HPDE6-E6E7 (cell line): ENCODE measurements at regions not wholly inside any gene's neighbourhood (a gene's known extent, or its start where the extent isn't known, plus 50 kb on each side); places are given as distances from the start of the nearest gene placed in this dataset.
A peak's percentile ranks its signal among the peaks of the same experiment; 100 is the strongest.

Experiments used
- DNase-seq: peaks from one replicate; pipeline ENCODE4 v3.0.0; 2011; ENCODE audit warnings: missing footprints; ENCODE audit errors: extremely low spot score

DNA sequence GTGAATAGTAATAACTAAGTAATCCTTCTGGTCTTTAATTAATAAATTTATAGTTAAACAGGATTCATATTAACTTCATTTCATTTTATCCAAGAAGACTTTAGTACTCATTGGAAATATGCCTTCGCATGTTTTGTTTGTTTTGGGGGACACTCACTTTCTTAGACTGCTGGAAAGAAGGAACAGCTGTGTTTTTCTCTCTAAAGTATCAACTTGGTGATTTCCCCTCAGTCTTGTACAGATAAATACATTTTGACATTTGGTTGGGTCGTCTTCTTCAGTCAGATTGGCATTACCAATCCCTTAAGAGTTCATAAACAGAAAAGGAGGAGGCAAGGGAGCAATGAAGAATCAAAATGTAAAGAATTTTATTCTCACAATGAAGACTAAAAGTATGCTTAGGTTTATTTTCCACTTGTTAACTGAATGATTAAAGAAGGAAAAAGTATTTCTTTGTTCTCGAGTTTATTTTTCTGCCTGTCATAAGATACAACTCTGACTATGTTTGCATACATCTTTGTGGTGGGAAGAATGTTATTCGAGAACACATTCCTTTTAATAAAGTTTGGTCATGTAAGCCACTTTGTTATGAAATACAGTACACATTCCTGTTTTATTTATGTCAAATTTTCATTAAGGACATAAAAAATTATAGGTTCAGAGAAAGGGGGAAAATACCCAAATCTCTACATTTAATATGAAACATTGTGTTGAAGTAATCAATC lies 140.2 kb downstream of the GMNC start:
- no peak for DNase-seq

GRCh38 chr3:190721330-190721729 lies 141.2 kb downstream of the GMNC start:
- DNase-seq = no peak

- peak; percentile 23 for DNase-seq
These were observed 143.8 kb downstream of the GMNC start for GRCh38 chr3:190718671-190719070.

- no peak for DNase-seq
These were observed 144.4 kb downstream of the GMNC start for GRCh38 chr3:190718097-190718496.

- DNase-seq = no peak
These were observed 145.5 kb downstream of the GMNC start for GRCh38 chr3:190716961-190717360.

GRCh38 chr3:190716211-190716610 lies 146.3 kb downstream of the GMNC start:
- no peak for DNase-seq

GRCh38 chr3:190710723-190711122 lies 151.8 kb downstream of the GMNC start:
- DNase-seq = no peak

- DNase-seq = no peak
These were observed 153.1 kb downstream of the GMNC start for GRCh38 chr3:190709351-190709773.
